ENCODE measurements at regions not wholly inside any gene's neighbourhood (a gene's known extent, or its start where the extent isn't known, plus 50 kb on each side); places are given as distances from the start of the nearest gene placed in this dataset.

GRCh38 chr9:90966031-90966290 is 164.3 kb downstream of the SYK start:
- TF ChIP-seq CTCF (IDR thresholded peaks at IDR 0.05) (no peak), POLR2AphosphoS5 (IDR thresholded peaks at IDR 0.05; ENCODE audit: low read depth, low read length) (no peak)
